ENCODE measurements at regions not wholly inside any gene's neighbourhood (a gene's known extent, or its start where the extent isn't known, plus 50 kb on each side); places are given as distances from the start of the nearest gene placed in this dataset.

- TF ChIP-seq FOXA1 (IDR thresholded peaks at IDR 0.05), result no peak
- TF ChIP-seq CTCF (IDR thresholded peaks at IDR 0.05; ENCODE audit: low read depth, low read length, missing input control), result no peak
- TF ChIP-seq GABPA (IDR thresholded peaks at IDR 0.05 in 1 of 2, conservative IDR thresholded peaks at IDR 0.05 in 1 of 2), result no peak
- no peak for TF ChIP-seq MAX (IDR thresholded peaks at IDR 0.05)
Observed at GRCh38 chr9:105835721-105836120, 141.4 kb downstream of the TMEM38B start.

All from liver (tissue), 3 donors.